GM23338 (cell line): ENCODE measurements at regions not wholly inside any gene's neighbourhood (a gene's known extent, or its start where the extent isn't known, plus 50 kb on each side); places are given as distances from the start of the nearest gene placed in this dataset.

Source experiments
- ATAC-seq: fragments of 200-7000 bp; cut with Tn5 transposase; 3 replicates; pipeline ENCODE4 v1.9.1; 2020
- DNase-seq: peaks from one replicate; pipeline ENCODE4 v3.0.0-alpha.2; 2015; ENCODE audit warnings: low spot score
- H2AFZ ChIP-seq: fragments of 200-600 bp; sonication (generic); 2 replicates; pipeline ENCODE4 v1.8.0; 2016; ENCODE audit warnings: antibody characterized with exemption, mild to moderate bottlenecking, moderate library complexity
- H3F3A ChIP-seq: fragments of 200-600 bp; sonication (generic); replicated peaks from 2 replicates; pipeline ENCODE4 v1.8.0; 2017; ENCODE audit warnings: antibody characterized with exemption, mixed run types, low read depth
- H3K27ac ChIP-seq: fragments of 200-600 bp; sonication (generic); 2 replicates; pipeline ENCODE4 v1.6.1; 2016; ENCODE audit warnings: low read depth
- H3K27me3 ChIP-seq: fragments of 200-600 bp; sonication (generic); 2 replicates; pipeline ENCODE4 v1.8.0; 2016; ENCODE audit warnings: mild to moderate bottlenecking, mixed run types, moderate library complexity; ENCODE audit not compliant: insufficient read depth
- H3K36me3 ChIP-seq: fragments of 200-600 bp; sonication (generic); 2 replicates; pipeline ENCODE4 v1.8.0; 2016; ENCODE audit warnings: mild to moderate bottlenecking; ENCODE audit not compliant: insufficient read depth
- H3K4me1 ChIP-seq: fragments of 200-600 bp; sonication (generic); 2 replicates; pipeline ENCODE4 v1.8.0; 2016; ENCODE audit warnings: mild to moderate bottlenecking, moderate library complexity; ENCODE audit not compliant: insufficient read depth
- H3K4me2 ChIP-seq: fragments of 200-600 bp; sonication (generic); 2 replicates; pipeline ENCODE4 v1.7.1; 2017; ENCODE audit warnings: mixed run types
- H3K4me3 ChIP-seq: fragments of 200-600 bp; sonication (generic); 2 replicates; pipeline ENCODE4 v1.6.1; 2016; ENCODE audit warnings: mixed run types
- H3K79me2 ChIP-seq: fragments of 200-600 bp; sonication (generic); replicated peaks from 2 replicates; pipeline ENCODE4 v1.8.0; 2017; ENCODE audit warnings: mild to moderate bottlenecking; ENCODE audit not compliant: insufficient read depth
- H3K9me2 ChIP-seq: fragments of 200-600 bp; sonication (generic); 2 replicates; pipeline ENCODE4 v1.8.0; 2017; ENCODE audit not compliant: insufficient read depth
- H4K20me1 ChIP-seq: fragments of 200-600 bp; sonication (generic); replicated peaks from 2 replicates; pipeline ENCODE4 v1.8.0; 2017; ENCODE audit warnings: mild to moderate bottlenecking; ENCODE audit not compliant: insufficient read depth
- H3K27ac Mint-ChIP-seq: 2 replicates; pipeline ENCODE4 v1.8.0; 2020; ENCODE audit warnings: inconsistent platforms, mild to moderate bottlenecking, moderate library complexity, mixed read lengths
- H3K27me3 Mint-ChIP-seq: 3 replicates; pipeline ENCODE4 v1.8.0; 2022; ENCODE audit warnings: low read depth, mild to moderate bottlenecking, moderate library complexity, mixed read lengths, inconsistent platforms; ENCODE audit not compliant: insufficient read depth, poor library complexity
- H3K36me3 Mint-ChIP-seq: 3 replicates; pipeline ENCODE4 v1.8.0; 2021; ENCODE audit warnings: low read depth, mild to moderate bottlenecking, inconsistent platforms, moderate library complexity, mixed read lengths
- H3K4me1 Mint-ChIP-seq: 3 replicates; pipeline ENCODE4 v1.8.0; 2020; ENCODE audit warnings: mild to moderate bottlenecking, inconsistent platforms, mixed read lengths
- H3K4me3 Mint-ChIP-seq: 3 replicates; pipeline ENCODE4 v1.8.0; 2021; ENCODE audit warnings: moderate library complexity, mild to moderate bottlenecking, inconsistent platforms, mixed read lengths
- H3K9me3 Mint-ChIP-seq: 3 replicates; pipeline ENCODE4 v1.8.0; 2020; ENCODE audit warnings: moderate library complexity, mild to moderate bottlenecking, inconsistent platforms, mixed read lengths
- CREB1 ChIP-seq: fragments of 250-450 bp; sonication (Bioruptor Pico); IDR thresholded peaks from 2 replicates; pipeline ENCODE4 v1.5.0; 2020; ENCODE audit warnings: low read depth, mild to moderate bottlenecking, moderate library complexity
- CTCF ChIP-seq, 2 experiments: fragments of 200-600 bp in 1 of 2; sonication (generic) in 1 of 2; conservative IDR thresholded peaks; 2 replicates each; pipeline versions ENCODE4 v1.5.1 to v1.6.1; 2016 to 2017; ENCODE audit warnings: antibody characterized with exemption in 2 of 2, low read depth in 2 of 2, mild to moderate bottlenecking in 2 of 2, moderate library complexity in 1 of 2
- ETS1 ChIP-seq: IDR thresholded peaks from 2 replicates; pipeline ENCODE4 v1.6.1; 2016; ENCODE audit warnings: antibody characterized with exemption
- EZH2 ChIP-seq: fragments of 200-600 bp; sonication (generic); IDR thresholded peaks from one replicate; pipeline ENCODE4 v1.8.0; 2017; ENCODE audit warnings: antibody characterized with exemption, mild to moderate bottlenecking, low read depth; ENCODE audit not compliant: unreplicated experiment
- EZH2phosphoT487 ChIP-seq: fragments of 200-600 bp; sonication (generic); IDR thresholded peaks from one replicate; pipeline ENCODE4 v1.8.1; 2018; ENCODE audit warnings: antibody characterized with exemption; ENCODE audit not compliant: unreplicated experiment
- JUNB ChIP-seq: IDR thresholded peaks from one replicate; pipeline ENCODE4 v1.6.1; 2016; ENCODE audit warnings: antibody characterized with exemption; ENCODE audit not compliant: unreplicated experiment
- NANOG ChIP-seq: IDR thresholded peaks from 2 replicates; pipeline ENCODE4 v1.6.1; 2016; ENCODE audit warnings: antibody characterized with exemption, borderline replicate concordance
- POLR2AphosphoS5 ChIP-seq: IDR thresholded peaks from 2 replicates; pipeline ENCODE4 v1.6.1; 2016; ENCODE audit warnings: antibody characterized with exemption, low read depth
- REST ChIP-seq: IDR thresholded peaks from one replicate; pipeline ENCODE4 v1.6.1; 2018; ENCODE audit warnings: antibody characterized with exemption; ENCODE audit not compliant: unreplicated experiment
- STAT1 ChIP-seq: IDR thresholded peaks from one replicate; pipeline ENCODE4 v1.6.1; 2016; ENCODE audit warnings: antibody characterized with exemption; ENCODE audit not compliant: unreplicated experiment
- ZNF114 ChIP-seq: fragments of 250-450 bp; sonication (Bioruptor Pico); IDR thresholded peaks from 2 replicates; pipeline ENCODE4 v1.5.0; 2020; ENCODE audit warnings: mild to moderate bottlenecking, moderate library complexity
- ZNF331 ChIP-seq: fragments of 250-450 bp; sonication (Bioruptor Pico); IDR thresholded peaks from 2 replicates; pipeline ENCODE4 v1.5.0; 2020; ENCODE audit warnings: low read depth, mild to moderate bottlenecking, moderate library complexity
- ZNF462 ChIP-seq: fragments of 250-450 bp; sonication (Bioruptor Pico); IDR thresholded peaks from 2 replicates; pipeline ENCODE4 v1.5.0; 2020; ENCODE audit warnings: mild to moderate bottlenecking, moderate library complexity

GRCh38 chr12:17134315-17134714, 528.4 kb upstream of the LMO3 start:
- ATAC-seq (no peak), DNase-seq (no peak)
- Histone ChIP-seq H3K4me3 (no peak overlapping the region), H3K4me2 (no peak overlapping the region), H3K9me2 (peaks cover 3% of the 10 kb centered on the region; the same call in 1 of the 2 replicates), H2AFZ (no peak overlapping the region), H3K36me3 (no peaks in the 10 kb centered on the region), H3K4me1 (no peaks in the 10 kb centered on the region), H4K20me1 (no peaks in the 10 kb centered on the region), H3K27me3 (no peaks in the 10 kb centered on the region), H3K79me2 (no peaks in the 10 kb centered on the region), H3F3A (no peaks in the 10 kb centered on the region), H3K27ac (no peak overlapping the region)
- Mint-ChIP-seq H3K4me3 (no peak overlapping the region), H3K36me3 (no peaks in the 10 kb centered on the region), H3K27me3 (no peaks in the 10 kb centered on the region), H3K27ac (no peak overlapping the region), H3K4me1 (no peaks in the 10 kb centered on the region), H3K9me3 (no peaks in the 10 kb centered on the region)
- TF ChIP-seq ZNF462: no peak
- no peak for TF ChIP-seq CTCF (conservative IDR thresholded peaks at IDR 0.05; ENCODE audit: low read depth in 2 of 2)
- no peak for TF ChIP-seq CREB1
- no peak for TF ChIP-seq ZNF114
- TF ChIP-seq JUNB: no peak
- TF ChIP-seq EZH2phosphoT487: no peak
- TF ChIP-seq ETS1: no peak
- no peak for TF ChIP-seq NANOG
- TF ChIP-seq ZNF331: no peak
- no peak for TF ChIP-seq REST
- TF ChIP-seq STAT1: no peak
- TF ChIP-seq POLR2AphosphoS5: no peak
- TF ChIP-seq EZH2: no peak
